A673 (cell line): ENCODE measurements at regions not wholly inside any gene's neighbourhood (a gene's known extent, or its start where the extent isn't known, plus 50 kb on each side); places are given as distances from the start of the nearest gene placed in this dataset.

ENCODE experiments used
- BruUV-seq: library from RNA; stranded (reverse); fragments of 400-500 nt; replicated peaks from 2 replicates; lab custom pipeline; 2021; lab: Mats Ljungman, UMichigan
- CTCF ChIA-PET: fragments of 300-600 bp; sonication (Branson Sonifier 250); formaldehyde crosslinking; loops from one replicate; lab custom pipeline; 2022; ENCODE audit warnings: antibody characterized with exemption; lab: Charles Lee
- POLR2A ChIA-PET: fragments of 300-600 bp; sonication (Branson Sonifier 250); formaldehyde crosslinking; loops from one replicate; lab custom pipeline; 2022; ENCODE audit warnings: antibody characterized with exemption; ENCODE audit not compliant: low non-redundant PET; lab: Charles Lee
- DNase-seq: peaks from one replicate; pipeline ENCODE4 v3.0.0-alpha.2; 2015; ENCODE audit warnings: low spot score
- H3K27ac ChIP-seq: fragments of 200-600 bp; sonication (generic); 2 replicates; pipeline ENCODE4 v1.5.1; 2016; ENCODE audit warnings: mixed run types, low read depth, mild to moderate bottlenecking, mixed read lengths, antibody characterized with exemption, low read length; ENCODE audit not compliant: poor library complexity, severe bottlenecking
- H3K27me3 ChIP-seq: fragments of 200-600 bp; sonication (generic); replicated peaks from 2 replicates; pipeline ENCODE4 v1.6.1; 2017; ENCODE audit warnings: mixed run types, low read depth, mild to moderate bottlenecking, mixed read lengths, antibody characterized with exemption, low read length; ENCODE audit not compliant: insufficient read depth, poor library complexity
- H3K36me3 ChIP-seq: fragments of 200-600 bp; sonication (generic); 2 replicates; pipeline ENCODE4 v1.6.1; 2016; ENCODE audit warnings: mixed run types, mild to moderate bottlenecking, mixed read lengths, antibody characterized with exemption, low read length; ENCODE audit not compliant: insufficient read depth, poor library complexity, severe bottlenecking
- H3K4me1 ChIP-seq: fragments of 200-600 bp; sonication (generic); 2 replicates; pipeline ENCODE4 v1.6.1; 2017; ENCODE audit warnings: mixed run types, mild to moderate bottlenecking, mixed read lengths, antibody characterized with exemption, low read length; ENCODE audit not compliant: insufficient read depth, poor library complexity, severe bottlenecking
- H3K4me3 ChIP-seq: fragments of 200-600 bp; sonication (generic); 2 replicates; pipeline ENCODE4 v1.5.1; 2016; ENCODE audit warnings: low read depth, mixed run types, mild to moderate bottlenecking, mixed read lengths, low read length; ENCODE audit not compliant: poor library complexity, severe bottlenecking
- H3K9me3 ChIP-seq: fragments of 200-600 bp; sonication (generic); 2 replicates; pipeline ENCODE4 v1.6.1; 2016; ENCODE audit warnings: mixed run types, low read depth, mild to moderate bottlenecking, mixed read lengths, antibody characterized with exemption, low read length; ENCODE audit not compliant: poor library complexity, severe bottlenecking
- EZH2 ChIP-seq: fragments of 200-600 bp; sonication (generic); IDR thresholded peaks from 2 replicates; pipeline ENCODE4 v1.6.1; 2017; ENCODE audit warnings: borderline replicate concordance, low read depth, mild to moderate bottlenecking, mixed read lengths, antibody characterized with exemption, low read length; ENCODE audit not compliant: poor library complexity, severe bottlenecking
- intact Hi-C: fragments of 100-400 bp; cut with micrococcal nuclease; formaldehyde crosslinking; loops from one replicate; pipeline ENCODE4 v1.10.0; 2022; ENCODE audit not compliant: unreplicated experiment
- TF ChIP-seq, protein P1 (sequence below): fragments of 300-800, 200-600 bp; sonication (generic); conservative IDR thresholded peaks from 2 replicates; pipeline ENCODE4 v1.5.1; 2017; ENCODE audit warnings: low read depth, mild to moderate bottlenecking, antibody characterized with exemption, low read length, moderate library complexity, mixed read lengths

DNA sequence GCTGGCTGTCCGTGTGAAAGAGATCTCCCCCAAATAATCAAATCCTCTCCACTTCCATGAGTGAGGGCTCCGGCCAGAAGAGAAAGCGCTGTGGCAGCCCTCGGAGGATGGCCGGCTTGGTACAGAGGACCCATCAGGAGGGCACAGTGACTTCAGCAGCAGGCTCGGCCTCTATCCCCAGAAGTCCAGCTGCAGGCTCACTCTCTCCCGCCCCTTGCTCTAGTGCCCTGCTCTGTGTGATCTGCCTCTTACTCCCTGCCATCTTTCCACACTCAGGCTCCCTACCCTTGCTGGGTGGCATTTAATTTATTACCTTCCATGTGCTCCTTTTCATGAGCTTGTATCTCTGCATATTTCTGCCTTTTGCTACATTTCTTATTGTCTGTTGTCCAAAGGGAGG is 129.7 kb downstream of the SPATA19 start:
- POLR2A ChIA-PET = no interaction called here
- intact Hi-C loops = no loop called here
- Histone ChIP-seq H3K27me3 (peaks cover 7% of the 10 kb centered on the region), H3K4me1 (no peaks in the 10 kb centered on the region), H3K27ac (no peak overlapping the region), H3K4me3 (no peak overlapping the region), H3K36me3 (no peaks in the 10 kb centered on the region), H3K9me3 (peaks cover 3% of the 10 kb centered on the region)
- TF ChIP-seq EZH2 = no peak
- TF ChIP-seq, protein P1, sequence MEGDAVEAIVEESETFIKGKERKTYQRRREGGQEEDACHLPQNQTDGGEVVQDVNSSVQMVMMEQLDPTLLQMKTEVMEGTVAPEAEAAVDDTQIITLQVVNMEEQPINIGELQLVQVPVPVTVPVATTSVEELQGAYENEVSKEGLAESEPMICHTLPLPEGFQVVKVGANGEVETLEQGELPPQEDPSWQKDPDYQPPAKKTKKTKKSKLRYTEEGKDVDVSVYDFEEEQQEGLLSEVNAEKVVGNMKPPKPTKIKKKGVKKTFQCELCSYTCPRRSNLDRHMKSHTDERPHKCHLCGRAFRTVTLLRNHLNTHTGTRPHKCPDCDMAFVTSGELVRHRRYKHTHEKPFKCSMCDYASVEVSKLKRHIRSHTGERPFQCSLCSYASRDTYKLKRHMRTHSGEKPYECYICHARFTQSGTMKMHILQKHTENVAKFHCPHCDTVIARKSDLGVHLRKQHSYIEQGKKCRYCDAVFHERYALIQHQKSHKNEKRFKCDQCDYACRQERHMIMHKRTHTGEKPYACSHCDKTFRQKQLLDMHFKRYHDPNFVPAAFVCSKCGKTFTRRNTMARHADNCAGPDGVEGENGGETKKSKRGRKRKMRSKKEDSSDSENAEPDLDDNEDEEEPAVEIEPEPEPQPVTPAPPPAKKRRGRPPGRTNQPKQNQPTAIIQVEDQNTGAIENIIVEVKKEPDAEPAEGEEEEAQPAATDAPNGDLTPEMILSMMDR = no peak
- DNase-seq = no peak
- BruUV-seq = no TSS peak
- CTCF ChIA-PET = no interaction called here

DNA sequence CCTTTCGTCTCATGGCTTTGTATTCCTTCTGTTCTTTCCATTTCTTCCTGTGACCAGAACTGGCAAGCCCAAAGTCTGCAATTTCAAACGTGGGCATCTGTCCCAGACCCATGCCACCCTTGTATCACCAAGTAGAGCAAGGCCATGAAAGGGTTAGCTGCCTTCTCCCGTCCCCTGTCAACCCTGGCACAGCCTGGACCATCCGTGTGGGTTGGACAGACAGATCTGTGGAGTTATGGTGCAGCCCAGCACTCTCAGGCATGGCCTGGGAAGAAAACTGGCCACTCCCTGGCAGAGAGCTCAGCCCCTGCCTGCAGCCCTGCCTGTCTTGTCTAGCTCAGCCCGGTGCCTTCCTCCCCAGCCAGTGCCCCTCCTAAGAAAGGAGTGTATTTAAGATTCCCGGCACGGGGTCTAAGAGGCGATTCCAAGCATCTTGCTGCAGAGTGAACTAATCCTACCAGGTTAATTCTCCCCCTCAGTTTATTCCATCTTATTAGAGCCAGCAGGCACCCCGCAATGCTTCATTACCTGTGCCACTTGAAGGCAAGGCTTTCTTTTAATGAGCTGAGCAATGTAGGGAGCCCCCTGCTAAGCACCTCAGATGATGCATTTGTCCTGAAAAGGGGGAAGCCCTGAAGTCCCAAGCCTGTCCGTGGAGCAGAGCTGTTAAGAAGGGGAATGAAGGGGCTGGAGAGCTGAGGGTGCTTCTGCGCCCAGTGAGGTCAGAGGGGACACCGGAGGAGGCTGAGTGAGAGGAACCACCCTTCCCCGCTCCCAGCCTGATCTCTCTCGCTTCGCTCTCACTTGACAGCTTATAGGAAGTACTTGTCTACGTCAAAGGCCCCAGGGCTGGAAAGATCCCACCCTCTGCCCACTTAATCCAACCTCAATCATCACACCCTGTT is 130.6 kb downstream of the SPATA19 start:
- no TSS peak for BruUV-seq
- no peak overlapping the region for H3K4me3 ChIP-seq
- H3K36me3 ChIP-seq = no peaks in the 10 kb centered on the region
- no peak for TF ChIP-seq EZH2
- TF ChIP-seq, protein P1 = no peak
- peaks cover 3% of the 10 kb centered on the region for H3K9me3 ChIP-seq
- ChIA-PET CTCF (no interaction called here), POLR2A (no interaction called here)
- intact Hi-C loops = no loop called here
- DNase-seq = no peak
- H3K27me3 ChIP-seq = peaks cover 7% of the 10 kb centered on the region
- no peaks in the 10 kb centered on the region for H3K4me1 ChIP-seq
- H3K27ac ChIP-seq = no peak overlapping the region

DNA sequence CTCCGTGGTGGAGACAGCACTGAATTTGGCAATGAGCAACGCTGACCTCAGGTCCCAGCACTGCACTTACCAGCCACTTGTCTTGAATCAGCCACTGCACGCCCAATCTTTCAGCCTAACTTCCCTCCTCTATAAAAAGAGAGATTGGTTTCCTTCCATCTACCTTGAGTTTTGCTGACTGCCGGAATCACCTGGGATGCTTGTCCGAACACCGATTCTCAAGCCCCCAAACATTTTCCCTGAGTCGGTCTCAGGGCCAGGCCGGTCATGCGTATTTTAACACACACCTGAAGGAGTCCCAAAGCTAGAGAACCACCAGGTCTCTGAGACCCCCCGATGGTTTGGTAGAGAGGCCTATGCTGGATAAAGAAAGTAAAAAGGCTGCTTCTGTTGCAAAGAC is 131.5 kb downstream of the SPATA19 start:
- H3K4me3 ChIP-seq = no peak overlapping the region
- peaks cover 3% of the 10 kb centered on the region for H3K9me3 ChIP-seq
- BruUV-seq = no TSS peak
- CTCF ChIA-PET = no interaction called here
- intact Hi-C loops = no loop called here
- H3K27me3 ChIP-seq = peaks cover 7% of the 10 kb centered on the region
- no peaks in the 10 kb centered on the region for H3K4me1 ChIP-seq
- no peak for TF ChIP-seq EZH2
- TF ChIP-seq, protein P1 = no peak
- H3K36me3 ChIP-seq = no peaks in the 10 kb centered on the region
- POLR2A ChIA-PET = no interaction called here
- no peak overlapping the region for H3K27ac ChIP-seq
- DNase-seq = no peak
